HG03442 (cell line): ENCODE measurements at regions not wholly inside any gene's neighbourhood (a gene's known extent, or its start where the extent isn't known, plus 50 kb on each side); places are given as distances from the start of the nearest gene placed in this dataset.
A peak's percentile ranks its signal among the peaks of the same experiment; 100 is the strongest.
"Not testable (repeated sequence)": the region's sequence is repeated elsewhere in the genome, so short reads cannot be mapped to it uniquely, and the experiment has no call there.

ENCODE experiments used
- ATAC-seq: cut with Tn5 transposase; IDR thresholded peaks from one replicate; pipeline ENCODE4 v1.9.1; 2021; ENCODE audit warnings: mild to moderate bottlenecking, moderate library complexity; ENCODE audit not compliant: unreplicated experiment

DNA sequence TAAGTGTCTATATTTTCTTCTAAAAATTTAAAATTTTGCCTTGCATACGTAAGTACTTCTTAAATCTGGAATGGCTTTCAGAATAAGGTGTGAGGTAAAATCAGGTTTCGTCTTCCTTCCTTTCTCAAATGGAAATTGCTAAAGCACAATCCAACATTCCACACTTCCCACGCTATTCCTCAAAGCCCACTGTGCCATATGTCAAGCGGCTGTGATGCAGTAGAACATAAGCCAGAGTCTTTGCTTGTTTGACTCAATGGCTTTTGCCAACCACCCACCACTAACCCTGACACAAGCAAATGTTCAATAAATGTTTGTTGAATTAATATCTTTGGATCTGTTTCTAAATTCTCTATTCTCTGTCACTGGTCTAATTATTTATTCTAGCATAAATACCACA, 1199.7 kb upstream of the TENM3 start:
- ATAC-seq = no peak

DNA sequence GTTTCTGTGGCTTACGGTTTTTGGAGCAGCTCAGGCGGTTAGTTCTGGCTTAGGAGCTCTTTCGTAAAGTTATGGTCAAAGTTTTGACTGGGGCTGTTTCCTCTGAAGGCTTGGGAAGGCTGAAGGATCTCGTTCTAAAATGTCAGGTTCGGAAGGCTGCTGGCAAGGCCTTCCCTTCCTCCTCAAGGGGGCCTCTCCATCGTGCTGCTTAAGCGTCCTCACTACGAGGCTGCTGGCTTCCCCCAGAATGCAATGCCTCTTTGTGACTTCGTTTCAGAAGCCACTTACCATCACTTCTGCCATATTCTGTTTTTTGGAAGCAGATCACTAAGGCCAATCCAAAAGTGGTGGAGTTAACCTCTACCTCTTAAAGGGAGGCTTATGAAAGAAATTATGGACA, 1196.4 kb upstream of the TENM3 start:
- no peak for ATAC-seq

DNA sequence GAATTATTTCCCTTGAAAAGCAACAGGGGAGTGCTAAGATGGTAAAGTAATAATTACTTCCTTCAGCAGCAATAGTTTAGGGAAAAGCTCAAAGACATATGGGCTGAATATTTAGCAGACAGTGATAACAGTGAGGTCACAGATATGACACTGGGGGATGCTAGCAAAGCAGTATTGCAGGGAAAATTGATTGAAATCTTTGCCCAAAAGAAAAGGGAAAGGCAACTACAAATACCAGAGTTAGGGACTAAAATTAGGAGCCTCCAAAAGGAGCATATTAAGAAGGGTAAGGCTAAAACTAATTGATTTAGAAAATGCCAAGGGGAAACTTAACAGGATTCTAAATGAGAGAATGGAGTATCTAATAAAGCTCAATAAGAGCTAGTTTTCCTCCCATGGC, 1191.3 kb upstream of the TENM3 start:
- no peak for ATAC-seq

DNA sequence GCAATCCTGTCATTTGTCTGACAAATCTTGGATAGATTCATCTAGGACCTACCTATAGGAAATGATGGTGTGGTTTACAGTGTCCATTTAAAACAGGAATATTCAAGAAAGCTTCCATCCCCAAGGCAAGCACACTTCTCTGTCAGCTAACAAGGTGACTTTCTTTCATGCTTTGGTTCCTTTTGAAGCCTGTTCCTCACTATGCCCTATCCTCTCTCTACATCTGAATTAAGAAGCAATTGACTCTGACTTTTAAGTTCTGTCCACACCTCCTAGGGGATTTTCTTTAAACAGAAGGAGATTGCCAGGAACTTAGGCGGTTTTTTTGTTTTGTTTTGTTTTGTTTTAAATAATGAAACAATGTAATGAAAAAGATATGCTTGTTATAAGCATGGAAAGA, 1181.4 kb upstream of the TENM3 start:
- no peak for ATAC-seq

DNA sequence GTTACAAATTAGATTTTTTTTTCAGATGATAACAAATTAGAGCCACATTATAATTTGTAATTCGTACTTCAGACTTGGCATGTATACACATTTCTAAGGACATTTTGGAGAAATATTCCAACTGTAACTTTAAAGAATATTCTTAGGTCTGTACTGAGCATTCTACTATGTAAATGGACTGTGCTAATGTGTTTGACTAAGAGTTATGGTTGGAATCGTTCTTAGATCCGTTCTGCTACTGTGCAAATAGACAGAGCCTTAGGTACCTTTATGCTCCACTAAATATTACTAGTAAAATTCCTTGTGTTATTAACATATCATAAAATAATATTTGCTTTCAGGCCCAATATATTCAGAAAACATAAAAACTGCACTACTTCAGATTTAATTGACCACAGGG, 1180.0 kb upstream of the TENM3 start:
- ATAC-seq = no peak

DNA sequence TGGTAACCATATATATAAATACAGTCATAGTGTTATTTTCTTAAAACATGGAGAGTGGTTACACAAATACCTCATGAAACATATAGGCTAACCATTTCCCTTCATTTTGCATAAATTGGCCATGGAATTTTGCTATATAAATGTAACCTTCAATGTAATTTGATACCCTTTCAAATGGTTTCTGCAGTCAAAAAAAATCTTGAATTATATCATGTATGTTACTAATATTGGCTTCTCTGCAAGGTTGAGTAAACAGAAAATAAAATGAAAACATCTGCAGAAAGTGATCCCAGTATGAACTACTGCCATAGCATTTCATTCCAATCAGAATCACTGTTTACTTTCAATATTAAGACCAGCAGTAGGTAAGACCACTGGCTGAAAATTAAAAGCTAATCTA, 1165.9 kb upstream of the TENM3 start:
- no peak for ATAC-seq

DNA sequence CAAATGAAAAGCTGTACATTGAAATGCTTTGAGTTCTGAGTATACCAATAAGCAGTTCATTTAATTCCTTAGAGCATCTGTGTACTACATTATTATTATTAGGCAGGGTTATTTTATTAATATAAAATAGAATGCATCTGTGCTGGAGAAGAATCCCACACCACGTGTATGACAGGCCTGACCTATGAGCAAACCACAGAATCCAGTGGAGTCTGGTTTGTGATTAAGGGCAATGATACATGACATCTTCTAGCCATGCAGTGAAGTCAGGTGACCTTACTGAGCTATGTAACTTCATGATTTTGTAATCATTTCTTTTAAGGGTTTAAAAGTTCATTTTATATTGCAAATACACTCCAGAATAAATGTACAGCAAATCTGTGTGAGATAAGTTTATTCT, 1165.0 kb upstream of the TENM3 start:
- ATAC-seq = no peak

DNA sequence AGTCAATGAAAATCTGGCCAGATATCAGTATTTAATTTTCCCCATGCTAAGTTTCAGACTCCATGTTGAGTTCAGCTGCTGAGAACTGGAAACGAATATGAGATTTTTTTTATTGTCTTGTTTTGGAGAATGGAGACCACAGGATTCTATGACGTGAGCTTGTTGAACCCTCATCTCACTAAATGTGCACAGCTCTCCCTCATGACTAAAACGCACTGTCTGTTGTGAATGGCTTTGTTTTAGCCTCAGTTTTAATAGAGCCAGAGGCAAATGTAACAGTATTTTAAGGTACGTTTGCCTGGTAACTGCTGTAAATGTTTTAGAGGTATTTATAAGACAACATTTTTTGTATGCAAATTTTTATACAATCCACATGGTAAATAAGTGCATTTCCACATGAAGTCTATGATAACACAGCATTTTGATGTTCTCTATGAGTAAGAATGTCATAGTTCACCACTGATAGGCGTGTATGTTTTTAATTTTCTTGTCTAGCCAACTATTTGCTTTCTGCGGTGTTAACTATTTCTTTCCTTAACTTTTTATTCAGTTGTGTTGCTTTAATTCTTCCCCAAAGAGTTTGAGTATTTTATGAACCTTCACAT, 1159.3 kb upstream of the TENM3 start:
- no peak for ATAC-seq

DNA sequence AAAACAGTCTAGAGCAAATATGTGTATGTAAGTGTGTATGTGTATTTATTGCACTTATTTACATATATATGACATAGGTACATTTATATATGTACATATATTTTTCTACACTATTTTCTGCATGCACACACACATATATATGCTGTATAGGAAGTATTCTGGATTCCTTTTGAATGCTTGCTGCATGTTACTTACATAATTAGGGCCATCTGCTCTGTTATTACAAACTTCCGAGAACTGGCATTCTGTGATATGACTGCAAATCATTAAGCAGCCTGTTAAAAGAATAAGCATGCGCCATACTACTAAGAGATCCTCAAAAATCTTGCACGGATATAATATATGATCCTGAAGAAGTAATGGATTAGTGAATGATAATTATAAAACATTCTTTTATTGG, 1157.6 kb upstream of the TENM3 start:
- no peak for ATAC-seq

DNA sequence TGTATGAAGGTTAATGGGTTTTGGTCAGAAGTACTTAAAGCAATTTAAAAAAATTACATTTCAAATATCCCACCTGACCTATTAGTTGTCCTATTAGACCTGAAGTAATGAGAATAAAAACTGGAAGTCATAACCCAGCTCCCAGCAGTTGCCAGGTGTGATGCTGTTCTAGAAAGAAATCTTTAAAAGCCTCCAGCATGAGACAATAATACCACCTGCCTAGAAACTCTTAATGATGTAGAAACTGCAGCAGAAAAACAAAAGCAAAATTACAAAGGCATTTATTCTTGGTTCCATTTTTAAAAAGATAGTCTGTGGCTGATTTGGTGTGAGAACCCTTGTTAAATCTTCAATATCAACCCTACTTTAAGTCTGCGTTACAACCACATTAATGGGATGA, 1137.7 kb upstream of the TENM3 start:
- ATAC-seq = no peak

DNA sequence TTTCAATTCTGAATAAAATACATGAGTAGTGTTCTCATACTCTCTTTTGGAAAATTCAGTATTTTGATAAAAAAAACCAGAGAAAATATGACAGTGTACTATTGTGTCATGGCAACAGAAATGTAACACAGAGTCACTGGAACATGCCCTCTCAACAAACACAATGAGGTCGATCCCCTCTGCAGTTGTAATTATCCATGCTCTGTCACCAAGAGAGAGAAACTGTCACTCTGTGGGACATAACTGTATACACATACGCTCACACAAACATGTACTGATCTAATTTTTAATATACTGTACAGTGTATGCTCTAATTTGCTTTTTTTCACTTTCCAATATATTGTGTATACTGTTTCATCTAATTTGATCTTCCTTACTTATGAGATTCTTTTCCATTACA, 1136.8 kb upstream of the TENM3 start:
- ATAC-seq = no peak

DNA sequence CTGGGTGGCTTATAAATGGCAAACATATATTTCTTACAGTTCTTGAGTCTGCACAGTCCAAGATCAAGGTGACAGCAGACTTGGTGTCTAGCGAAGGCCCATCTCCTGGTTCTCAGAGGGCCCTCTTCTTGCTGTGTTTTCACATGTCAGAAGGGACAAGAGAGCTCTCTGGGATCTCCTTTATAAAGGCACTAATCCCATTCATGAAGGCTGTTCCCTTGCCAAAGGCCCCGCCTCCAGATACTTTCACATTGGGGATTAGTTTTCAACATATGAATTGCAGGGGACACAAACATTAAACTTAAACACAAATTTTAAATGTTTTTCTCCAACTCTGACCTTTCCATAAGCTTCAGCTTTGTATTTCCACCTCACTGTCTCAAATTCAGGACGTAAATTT, 1135.0 kb upstream of the TENM3 start:
- ATAC-seq = no peak

DNA sequence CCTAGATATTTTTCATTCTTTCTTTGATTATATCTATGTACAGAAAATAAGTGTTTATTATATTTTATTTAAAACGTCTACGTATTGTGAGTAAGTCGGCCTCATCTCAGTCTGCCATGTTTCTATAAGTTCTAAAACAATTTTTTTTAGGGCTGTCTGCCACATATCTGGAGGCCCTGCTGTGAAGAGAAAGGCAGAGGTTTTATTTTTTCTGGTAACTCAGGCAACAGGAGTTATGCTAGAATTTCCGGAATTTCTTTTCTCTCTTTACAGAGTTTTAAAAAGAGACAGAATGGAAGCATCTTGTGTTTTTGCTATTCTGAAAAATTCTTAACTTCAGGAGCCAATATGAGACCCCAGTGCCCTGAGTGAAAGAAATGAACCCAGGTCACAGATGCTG, 1124.0 kb upstream of the TENM3 start:
- ATAC-seq = no peak

DNA sequence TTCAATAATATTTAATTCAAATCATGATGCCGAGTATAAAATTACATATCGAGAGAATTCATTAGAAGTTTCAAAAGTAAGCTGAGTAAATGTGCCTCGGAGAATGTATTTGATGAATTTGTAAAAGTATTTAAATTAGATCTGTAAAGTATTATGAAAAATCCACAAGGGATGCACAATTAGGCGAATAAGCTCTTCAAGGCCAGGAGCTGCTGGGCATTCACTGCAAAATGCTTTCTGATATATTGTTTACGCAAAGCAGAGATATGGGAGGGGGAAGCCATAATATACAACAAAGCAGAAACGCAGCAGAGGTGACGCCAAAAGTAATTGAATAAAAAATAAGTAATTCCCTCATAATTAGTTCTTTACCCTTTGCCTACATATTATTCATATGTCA, 1121.5 kb upstream of the TENM3 start:
- no peak for ATAC-seq

DNA sequence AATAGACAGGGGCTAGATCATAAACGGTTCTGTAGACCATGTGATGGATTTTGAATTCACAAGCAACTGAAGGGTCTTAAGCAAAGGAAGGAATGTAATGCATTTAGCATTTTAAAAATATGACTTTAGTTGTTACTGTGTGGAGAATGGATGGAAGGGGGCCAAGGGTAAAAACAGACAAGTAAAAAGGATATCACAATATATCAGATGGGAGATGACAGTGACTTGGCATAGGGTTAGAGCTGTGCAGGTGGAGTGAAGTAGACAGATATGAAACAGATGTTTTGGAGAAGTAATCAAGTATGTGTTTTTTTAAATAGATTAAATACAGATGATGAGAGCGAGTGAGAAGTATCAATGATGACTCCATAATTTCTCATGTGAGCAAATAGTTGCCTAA, 1116.0 kb upstream of the TENM3 start:
- no peak for ATAC-seq

DNA sequence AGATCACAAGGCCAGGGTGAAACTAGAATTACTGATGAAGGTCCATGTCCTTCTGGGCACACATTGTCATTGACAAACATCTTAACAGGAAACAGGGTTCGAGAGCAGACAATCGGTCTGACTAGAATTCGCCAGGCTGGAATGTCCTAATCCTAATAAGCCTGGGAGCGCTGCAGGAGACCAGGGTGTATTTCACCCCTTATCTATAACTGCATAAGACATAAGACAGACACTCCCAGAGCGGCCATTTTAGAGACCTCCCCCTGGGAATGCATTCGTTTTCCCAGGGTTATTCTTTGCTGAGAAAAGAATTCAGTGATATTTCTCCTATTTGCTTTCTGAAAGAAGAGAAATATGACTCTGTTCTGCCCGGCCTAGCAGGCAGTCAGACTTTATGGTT, 1112.9 kb upstream of the TENM3 start:
- ATAC-seq = not testable (repeated sequence)

DNA sequence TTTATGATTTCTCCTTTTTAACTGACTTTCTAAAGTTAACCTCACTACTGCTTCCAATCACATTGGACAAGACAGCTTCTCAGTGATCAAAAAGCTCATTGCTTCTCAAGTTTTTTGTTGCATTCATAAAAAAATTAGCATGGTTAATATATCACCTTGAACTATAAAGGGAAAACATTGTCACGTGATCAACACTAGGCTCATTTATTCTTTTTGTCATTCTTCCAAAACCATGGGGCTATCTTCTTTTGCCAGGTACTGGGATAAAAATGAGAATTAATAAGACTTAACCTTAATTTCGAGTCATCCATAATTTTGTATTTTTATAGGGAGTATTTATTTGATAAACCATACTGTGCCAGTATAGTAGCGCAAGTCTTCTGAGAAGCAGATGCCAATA, 1105.9 kb upstream of the TENM3 start:
- no peak for ATAC-seq

DNA sequence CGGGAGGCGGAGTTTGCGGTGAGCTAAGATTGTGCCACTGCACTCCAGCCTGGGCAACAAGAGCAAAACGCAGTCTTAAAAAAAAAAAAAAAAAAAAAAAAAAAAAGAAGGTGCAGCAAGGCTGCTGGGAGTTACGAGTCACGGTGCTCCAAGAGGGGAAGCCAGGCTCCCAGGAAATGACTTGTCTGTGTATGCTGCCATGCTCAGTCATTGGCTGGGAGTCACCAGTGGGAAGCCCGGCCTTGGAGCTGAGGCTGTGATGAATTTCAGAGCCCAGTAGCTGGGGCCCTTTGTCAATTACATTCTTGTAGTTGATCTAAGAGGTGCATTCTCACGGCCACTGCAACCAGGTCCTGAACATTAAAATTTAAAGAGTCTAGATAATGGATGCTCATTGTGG, 1105.1 kb upstream of the TENM3 start:
- no peak for ATAC-seq

DNA sequence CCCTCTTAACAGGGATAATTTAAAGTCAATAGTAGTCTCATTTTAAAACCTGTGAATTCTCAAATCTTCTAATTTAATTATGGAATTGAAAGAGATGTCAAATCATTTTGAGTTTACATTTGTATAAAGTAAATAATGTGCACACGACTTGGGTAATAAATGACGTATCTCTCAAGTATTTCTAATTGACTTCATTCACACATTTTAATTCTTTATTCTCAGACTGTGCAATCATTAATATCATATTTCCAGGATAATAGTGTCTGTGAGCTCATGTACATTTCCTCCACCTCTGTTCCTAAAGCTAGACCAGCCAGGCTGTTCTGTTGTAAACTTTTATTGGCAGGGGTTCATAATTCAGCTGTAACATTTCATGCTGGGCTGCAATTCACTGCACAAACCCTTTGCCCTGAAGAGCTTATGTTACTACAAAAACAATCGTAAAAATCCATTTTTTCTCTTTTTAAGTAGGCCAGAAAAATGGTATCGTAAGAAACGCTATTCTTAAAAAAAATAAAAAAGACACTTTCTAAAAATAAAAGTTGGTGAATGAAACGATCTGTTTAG, 1103.1 kb upstream of the TENM3 start:
- no peak for ATAC-seq

DNA sequence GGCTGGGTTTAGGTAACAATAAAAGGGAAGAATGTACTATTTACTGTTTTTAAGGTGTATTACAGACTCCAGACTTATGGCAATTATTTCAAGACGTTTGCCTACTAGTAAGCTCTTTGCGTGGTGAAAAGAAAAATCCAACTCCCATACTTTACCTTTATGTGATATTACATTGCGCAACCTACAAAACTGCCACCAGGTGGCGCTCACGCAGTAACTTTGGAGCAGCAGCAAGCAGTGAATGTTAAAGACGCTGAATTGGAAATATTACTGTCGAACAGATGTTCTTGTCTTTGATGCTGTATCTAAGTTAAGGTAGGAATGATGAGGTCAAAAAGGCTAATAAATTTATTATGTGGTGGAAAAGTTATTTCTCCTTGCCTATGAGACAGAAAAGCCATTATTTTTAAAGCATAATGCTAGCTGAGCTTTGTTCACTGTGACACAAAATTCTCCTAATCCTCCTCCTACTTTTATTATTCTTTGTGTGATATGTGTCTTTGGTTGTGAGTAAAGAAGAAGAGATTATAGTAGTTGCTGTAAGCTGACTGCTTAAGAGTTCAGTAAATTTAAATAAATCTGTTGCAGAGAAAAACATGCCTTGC, 1099.8 kb upstream of the TENM3 start:
- peak; percentile 93 for ATAC-seq

DNA sequence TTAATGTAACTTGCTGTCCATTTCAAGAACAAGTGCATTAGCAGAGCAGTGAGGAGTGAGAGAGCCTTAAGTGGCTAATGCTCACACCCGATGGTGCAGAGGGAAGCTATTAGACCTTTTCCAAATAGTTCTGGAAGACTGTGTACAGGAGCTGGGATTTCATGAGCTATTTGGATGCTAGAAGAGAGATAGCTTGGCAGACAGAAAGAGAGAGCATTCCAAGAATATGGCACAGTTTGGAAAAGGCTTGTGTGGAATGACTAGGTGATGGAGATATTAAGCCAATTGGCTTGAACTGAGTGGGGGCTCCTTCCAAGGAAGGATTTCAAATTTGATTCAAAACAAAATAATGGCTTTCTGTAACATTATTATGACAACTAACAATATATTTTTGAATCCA, 1097.2 kb upstream of the TENM3 start:
- ATAC-seq = no peak

DNA sequence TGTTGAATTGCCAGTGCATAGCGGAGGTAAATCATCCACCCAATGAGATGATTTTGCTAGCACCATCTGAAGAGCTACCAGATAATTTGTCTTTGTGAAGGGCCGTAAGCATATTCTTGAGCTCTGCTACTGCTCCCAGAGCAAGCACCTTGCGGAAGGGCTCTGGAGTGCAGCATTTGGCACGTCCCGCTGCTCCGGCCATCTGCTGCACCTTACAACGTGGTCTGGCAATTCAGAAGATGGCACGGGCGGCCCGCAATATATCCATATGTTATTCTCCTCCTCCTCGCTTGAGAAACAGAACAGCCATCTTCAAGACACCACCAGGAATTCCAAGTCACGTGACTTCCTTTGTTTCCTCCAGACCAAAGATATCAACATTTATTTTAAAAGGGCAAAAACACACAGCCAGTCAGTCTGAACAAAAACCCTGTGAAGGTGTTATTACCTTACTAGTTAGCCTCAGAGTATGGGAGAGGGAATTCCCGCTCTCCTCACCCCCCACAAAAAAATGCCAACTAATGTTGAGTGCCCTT, 1095.7 kb upstream of the TENM3 start:
- ATAC-seq = no peak

DNA sequence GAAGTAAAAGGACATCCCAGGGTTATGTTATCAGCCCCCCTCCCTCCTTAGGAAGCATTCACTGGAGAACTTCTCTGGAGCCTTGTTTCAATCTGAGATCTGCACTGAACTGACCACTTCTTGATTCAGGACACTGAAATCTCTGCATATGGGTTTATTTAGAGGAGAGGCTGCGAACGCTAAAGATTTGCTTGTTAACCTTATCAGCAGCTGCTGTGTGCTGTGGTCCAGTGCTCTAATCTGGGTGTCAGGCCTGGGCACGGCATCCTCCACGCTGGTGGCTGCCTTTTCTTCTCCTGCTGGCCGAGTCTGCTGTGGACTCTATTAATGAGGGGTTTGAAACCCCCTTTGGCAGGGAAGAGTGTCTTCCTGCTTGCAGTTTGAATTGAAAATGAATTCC, 1094.7 kb upstream of the TENM3 start:
- ATAC-seq = no peak
